HEK293 (cell line): ENCODE measurements at regions not wholly inside any gene's neighbourhood (a gene's known extent, or its start where the extent isn't known, plus 50 kb on each side); places are given as distances from the start of the nearest gene placed in this dataset.

ENCODE experiments used
- CTCF ChIA-PET: fragments of 350-600 bp; formaldehyde crosslinking; extraction: SDS; loops from one replicate; lab custom pipeline; 2021; ENCODE audit warnings: antibody characterized with exemption; lab: Yijun Ruan, JAX
- POLR2A ChIA-PET: fragments of 300-600 bp; formaldehyde crosslinking; extraction: SDS; loops from one replicate; lab custom pipeline; 2020; ENCODE audit warnings: antibody characterized with exemption, inconsistent platforms; lab: Yijun Ruan, JAX
- H3K27ac ChIP-seq: fragments of 200-500 bp; sonication (Bioruptor generic); 2 replicates; pipeline ENCODE4 v1.5.1; 2014; ENCODE audit warnings: low read depth, low read length, control low read depth, inconsistent platforms; ENCODE audit errors: extremely low read depth
- H3K36me3 ChIP-seq, 2 experiments: fragments of 200-500 bp in 1 of 2; sonication (Bioruptor generic) in 1 of 2; 1 replicate in 1 of 2; 2 replicates in 1 of 2; pipeline ENCODE4 v1.5.1; 2014 to 2017; ENCODE audit warnings: inconsistent platforms in 2 of 2, low read length in 2 of 2; ENCODE audit not compliant: control insufficient read depth in 2 of 2, insufficient read depth in 1 of 2
- H3K4me1 ChIP-seq: fragments of 200-500 bp; sonication (Bioruptor generic); 2 replicates; pipeline ENCODE4 v1.5.1; 2014; ENCODE audit warnings: mild to moderate bottlenecking, low read length, inconsistent platforms; ENCODE audit not compliant: control insufficient read depth, insufficient read depth
- H3K4me3 ChIP-seq: 2 replicates; pipeline ENCODE4 v1.5.1; 2011; ENCODE audit warnings: low read depth, mild to moderate bottlenecking, control low read depth, low read length, moderate library complexity
- H3K9me3 ChIP-seq: fragments of 200-500 bp; sonication (Bioruptor generic); 2 replicates; pipeline ENCODE4 v1.5.1; 2014; ENCODE audit warnings: low read depth, low read length, inconsistent platforms; ENCODE audit not compliant: control insufficient read depth, insufficient read depth
- GLI2 ChIP-seq: fragments of 450-650 bp; formaldehyde crosslinking; IDR thresholded peaks from 2 replicates; pipeline ENCODE4; 2017; ENCODE audit warnings: missing biosample characterization, missing genetic modification characterization, low read depth, borderline replicate concordance
- GLI4 ChIP-seq: fragments of 450-650 bp; formaldehyde crosslinking; IDR thresholded peaks from 2 replicates; pipeline ENCODE4 v1.5.1; 2016; ENCODE audit warnings: missing biosample characterization, missing genetic modification characterization
- HOXD13 ChIP-seq: sonication (generic); formaldehyde crosslinking; IDR thresholded peaks from 2 replicates; pipeline ENCODE4 v1.8.0; 2022; ENCODE audit warnings: missing genetic modification reagents, borderline replicate concordance
- SP7 ChIP-seq: fragments of 450-650 bp; formaldehyde crosslinking; IDR thresholded peaks from 2 replicates; pipeline ENCODE4 v1.5.1; 2016; ENCODE audit warnings: missing biosample characterization, missing genetic modification characterization
- TCF7L2 ChIP-seq: IDR thresholded peaks from 2 replicates; pipeline ENCODE4 v1.6.1; 2011; ENCODE audit warnings: low read depth, mild to moderate bottlenecking, inconsistent platforms, low read length, moderate library complexity, borderline replicate concordance
- YY2 ChIP-seq: fragments of 450-650 bp; formaldehyde crosslinking; IDR thresholded peaks from 2 replicates; pipeline ENCODE4 v1.5.1; 2016; ENCODE audit warnings: missing biosample characterization, missing genetic modification characterization
- ZBTB17 ChIP-seq: fragments of 450-650 bp; formaldehyde crosslinking; IDR thresholded peaks from 2 replicates; pipeline ENCODE4 v1.5.1; 2016; ENCODE audit warnings: missing biosample characterization, missing genetic modification characterization
- ZNF157 ChIP-seq: fragments of 450-650 bp; formaldehyde crosslinking; IDR thresholded peaks from 2 replicates; pipeline ENCODE4 v1.5.1; 2016; ENCODE audit warnings: missing biosample characterization, missing genetic modification characterization
- ZNF169 ChIP-seq: fragments of 450-650 bp; formaldehyde crosslinking; IDR thresholded peaks from 2 replicates; pipeline ENCODE4 v1.5.1; 2016; ENCODE audit warnings: missing biosample characterization, missing genetic modification characterization
- ZNF221 ChIP-seq: fragments of 450-650 bp; formaldehyde crosslinking; IDR thresholded peaks from 2 replicates; pipeline ENCODE4 v1.5.1; 2017; ENCODE audit warnings: missing biosample characterization, missing genetic modification characterization, borderline replicate concordance
- ZNF223 ChIP-seq: fragments of 450-650 bp; formaldehyde crosslinking; IDR thresholded peaks from 2 replicates; pipeline ENCODE4 v1.5.1; 2016; ENCODE audit warnings: missing biosample characterization, missing genetic modification characterization
- ZNF280C ChIP-seq: fragments of 450-650 bp; formaldehyde crosslinking; IDR thresholded peaks from 2 replicates; pipeline ENCODE4 v1.5.1; 2016; ENCODE audit warnings: missing biosample characterization, missing genetic modification characterization
- ZNF335 ChIP-seq: fragments of 450-650 bp; formaldehyde crosslinking; conservative IDR thresholded peaks from 2 replicates; pipeline ENCODE4 v1.5.1; 2016; ENCODE audit warnings: missing biosample characterization, missing genetic modification characterization
- ZNF501 ChIP-seq: fragments of 450-650 bp; formaldehyde crosslinking; IDR thresholded peaks from 2 replicates; pipeline ENCODE4 v1.5.1; 2016; ENCODE audit warnings: missing biosample characterization, missing genetic modification characterization
- ZNF530 ChIP-seq: fragments of 450-650 bp; formaldehyde crosslinking; IDR thresholded peaks from 2 replicates; pipeline ENCODE4 v1.5.1; 2016; ENCODE audit warnings: low read depth, missing biosample characterization, missing genetic modification characterization
- ZNF548 ChIP-seq: fragments of 450-650 bp; formaldehyde crosslinking; IDR thresholded peaks from 2 replicates; pipeline ENCODE4 v1.5.1; 2016; ENCODE audit warnings: missing biosample characterization, missing genetic modification characterization
- ZNF626 ChIP-seq: fragments of 450-650 bp; sonication (Bioruptor Pico); formaldehyde crosslinking; IDR thresholded peaks from 2 replicates; pipeline ENCODE4 v1.5.1; 2018; ENCODE audit warnings: missing biosample characterization, missing genetic modification characterization, inconsistent platforms
- ZNF629 ChIP-seq: fragments of 450-650 bp; formaldehyde crosslinking; IDR thresholded peaks from 2 replicates; pipeline ENCODE4 v1.5.1; 2017; ENCODE audit warnings: missing biosample characterization, missing genetic modification characterization
- ZNF791 ChIP-seq: fragments of 450-650 bp; formaldehyde crosslinking; IDR thresholded peaks from 2 replicates; pipeline ENCODE4 v1.5.1; 2016; ENCODE audit warnings: missing biosample characterization, missing genetic modification characterization
- ZSCAN16 ChIP-seq: fragments of 450-650 bp; formaldehyde crosslinking; IDR thresholded peaks from 2 replicates; pipeline ENCODE4 v1.5.1; 2016; ENCODE audit warnings: missing biosample characterization, missing genetic modification characterization
- ZXDB ChIP-seq: fragments of 450-650 bp; formaldehyde crosslinking; IDR thresholded peaks from 2 replicates; pipeline ENCODE4 v1.5.1; 2016; ENCODE audit warnings: missing biosample characterization, missing genetic modification characterization
- TF ChIP-seq, protein P1 (sequence below): fragments of 450-650 bp; formaldehyde crosslinking; IDR thresholded peaks from 2 replicates; pipeline ENCODE4 v1.5.1; 2016; ENCODE audit warnings: missing biosample characterization, missing genetic modification characterization
- TF ChIP-seq, protein P2 (sequence below): fragments of 450-650 bp; formaldehyde crosslinking; IDR thresholded peaks from 2 replicates; pipeline ENCODE4 v1.5.1; 2016; ENCODE audit warnings: missing biosample characterization, missing genetic modification characterization
- TF ChIP-seq, protein P3 (sequence below): fragments of 450-650 bp; formaldehyde crosslinking; IDR thresholded peaks from 2 replicates; pipeline ENCODE4 v1.5.1; 2016; ENCODE audit warnings: missing biosample characterization, missing genetic modification characterization

GRCh38 chr7:118327174-118327573 lies 102.7 kb downstream of the ANKRD7 start:
- H3K27ac ChIP-seq = no peak overlapping the region
- no peak overlapping the region for H3K4me3 ChIP-seq
- no peaks in the 10 kb centered on the region for H3K4me1 ChIP-seq
- CTCF ChIA-PET = no interaction called here
- POLR2A ChIA-PET = no interaction called here
- no peaks in the 10 kb centered on the region for H3K36me3 ChIP-seq
- TF ChIP-seq, protein P1, sequence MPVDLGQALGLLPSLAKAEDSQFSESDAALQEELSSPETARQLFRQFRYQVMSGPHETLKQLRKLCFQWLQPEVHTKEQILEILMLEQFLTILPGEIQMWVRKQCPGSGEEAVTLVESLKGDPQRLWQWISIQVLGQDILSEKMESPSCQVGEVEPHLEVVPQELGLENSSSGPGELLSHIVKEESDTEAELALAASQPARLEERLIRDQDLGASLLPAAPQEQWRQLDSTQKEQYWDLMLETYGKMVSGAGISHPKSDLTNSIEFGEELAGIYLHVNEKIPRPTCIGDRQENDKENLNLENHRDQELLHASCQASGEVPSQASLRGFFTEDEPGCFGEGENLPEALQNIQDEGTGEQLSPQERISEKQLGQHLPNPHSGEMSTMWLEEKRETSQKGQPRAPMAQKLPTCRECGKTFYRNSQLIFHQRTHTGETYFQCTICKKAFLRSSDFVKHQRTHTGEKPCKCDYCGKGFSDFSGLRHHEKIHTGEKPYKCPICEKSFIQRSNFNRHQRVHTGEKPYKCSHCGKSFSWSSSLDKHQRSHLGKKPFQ (tag by site-specific recombination) = no peak
- peak; percentile 20; the same call in 1 of the 2 replicates for TF ChIP-seq ZNF629 (tag by site-specific recombination)
- no peaks in the 10 kb centered on the region for H3K9me3 ChIP-seq

DNA sequence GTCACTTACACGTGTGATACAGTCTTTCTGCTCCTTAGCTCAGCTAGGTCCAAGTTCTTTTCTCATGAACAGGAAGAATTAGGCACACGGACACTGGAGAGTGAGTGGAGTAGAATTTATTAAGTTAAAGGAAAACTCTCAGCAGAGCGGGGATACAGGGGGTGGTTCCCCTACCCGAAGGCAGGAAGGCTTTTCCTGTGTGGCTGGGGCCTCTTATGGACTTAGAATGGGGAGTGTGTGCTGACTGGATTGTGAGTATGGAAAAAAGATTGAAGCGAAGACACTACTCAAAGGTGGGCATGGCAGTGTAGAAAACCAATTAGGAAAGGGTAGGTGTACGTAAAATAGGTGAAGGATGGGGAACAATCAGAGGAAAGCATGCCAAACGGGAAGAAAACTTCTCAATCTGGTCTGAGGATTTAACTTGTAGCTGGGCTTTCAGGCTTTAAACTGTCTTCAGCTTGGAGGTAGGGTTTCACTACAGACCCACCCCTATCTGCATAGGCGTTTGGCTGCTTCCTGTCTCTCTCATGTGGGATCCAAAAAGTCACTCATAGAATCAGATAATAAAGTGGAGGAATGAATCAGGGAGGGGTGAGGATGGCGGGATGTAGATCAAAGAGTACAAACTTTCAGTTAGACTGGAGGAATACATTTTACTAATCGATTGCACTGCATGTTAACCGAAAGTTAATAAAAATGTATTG lies 104.2 kb downstream of the ANKRD7 start:
- H3K4me1 ChIP-seq = no peaks in the 10 kb centered on the region
- no peaks in the 10 kb centered on the region for H3K36me3 ChIP-seq
- TF ChIP-seq ZNF501 = no peak
- no peak for TF ChIP-seq YY2 (tag by site-specific recombination)
- TF ChIP-seq ZNF157 (tag by site-specific recombination) = no peak
- TF ChIP-seq GLI4 (tag by site-specific recombination) = no peak
- no peak for TF ChIP-seq ZNF548
- TF ChIP-seq ZNF335 (tag by site-specific recombination) = no peak
- TF ChIP-seq GLI2 (tag by site-specific recombination) = no peak
- TF ChIP-seq, protein P2, sequence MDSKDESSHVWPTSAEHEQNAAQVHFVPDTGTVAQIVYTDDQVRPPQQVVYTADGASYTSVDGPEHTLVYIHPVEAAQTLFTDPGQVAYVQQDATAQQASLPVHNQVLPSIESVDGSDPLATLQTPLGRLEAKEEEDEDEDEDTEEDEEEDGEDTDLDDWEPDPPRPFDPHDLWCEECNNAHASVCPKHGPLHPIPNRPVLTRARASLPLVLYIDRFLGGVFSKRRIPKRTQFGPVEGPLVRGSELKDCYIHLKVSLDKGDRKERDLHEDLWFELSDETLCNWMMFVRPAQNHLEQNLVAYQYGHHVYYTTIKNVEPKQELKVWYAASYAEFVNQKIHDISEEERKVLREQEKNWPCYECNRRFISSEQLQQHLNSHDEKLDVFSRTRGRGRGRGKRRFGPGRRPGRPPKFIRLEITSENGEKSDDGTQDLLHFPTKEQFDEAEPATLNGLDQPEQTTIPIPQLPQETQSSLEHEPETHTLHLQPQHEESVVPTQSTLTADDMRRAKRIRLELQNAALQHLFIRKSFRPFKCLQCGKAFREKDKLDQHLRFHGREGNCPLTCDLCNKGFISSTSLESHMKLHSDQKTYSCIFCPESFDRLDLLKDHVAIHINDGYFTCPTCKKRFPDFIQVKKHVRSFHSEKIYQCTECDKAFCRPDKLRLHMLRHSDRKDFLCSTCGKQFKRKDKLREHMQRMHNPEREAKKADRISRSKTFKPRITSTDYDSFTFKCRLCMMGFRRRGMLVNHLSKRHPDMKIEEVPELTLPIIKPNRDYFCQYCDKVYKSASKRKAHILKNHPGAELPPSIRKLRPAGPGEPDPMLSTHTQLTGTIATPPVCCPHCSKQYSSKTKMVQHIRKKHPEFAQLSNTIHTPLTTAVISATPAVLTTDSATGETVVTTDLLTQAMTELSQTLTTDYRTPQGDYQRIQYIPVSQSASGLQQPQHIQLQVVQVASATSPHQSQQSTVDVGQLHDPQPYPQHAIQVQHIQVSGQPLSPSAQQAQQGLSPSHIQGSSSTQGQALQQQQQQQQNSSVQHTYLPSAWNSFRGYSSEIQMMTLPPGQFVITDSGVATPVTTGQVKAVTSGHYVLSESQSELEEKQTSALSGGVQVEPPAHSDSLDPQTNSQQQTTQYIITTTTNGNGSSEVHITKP (tag by site-specific recombination) = no peak
- no peak for TF ChIP-seq ZXDB
- no peak for TF ChIP-seq ZBTB17
- TF ChIP-seq TCF7L2 = no peak
- CTCF ChIA-PET = no interaction called here
- H3K9me3 ChIP-seq = no peaks in the 10 kb centered on the region
- H3K4me3 ChIP-seq = no peak overlapping the region
- POLR2A ChIA-PET = no interaction called here
- H3K27ac ChIP-seq = no peak overlapping the region

- Histone ChIP-seq H3K36me3 (no peaks in the 10 kb centered on the region), H3K4me1 (no peaks in the 10 kb centered on the region), H3K27ac (no peak overlapping the region), H3K4me3 (no peak overlapping the region), H3K9me3 (no peaks in the 10 kb centered on the region)
- POLR2A ChIA-PET = no interaction called here
- CTCF ChIA-PET = interaction anchor here (0.6 kb wide), 1 partner anchor 82 kb away, joined by 3 read pairs; no protein-coding TSS in a partner anchor
- TF ChIP-seq ZNF629 (tag by site-specific recombination) (no peak), ZNF280C (tag by site-specific recombination) (no peak), ZNF223 (tag by site-specific recombination) (no peak), ZNF626 (no peak), ZSCAN16 (tag by site-specific recombination) (no peak), SP7 (tag by site-specific recombination) (no peak), ZNF169 (tag by site-specific recombination) (no peak), HOXD13 (CRISPR knock-in tag) (no peak), ZNF221 (tag by site-specific recombination) (no peak), ZNF791 (no peak), ZNF530 (tag by site-specific recombination) (no peak)
- TF ChIP-seq, protein P3, sequence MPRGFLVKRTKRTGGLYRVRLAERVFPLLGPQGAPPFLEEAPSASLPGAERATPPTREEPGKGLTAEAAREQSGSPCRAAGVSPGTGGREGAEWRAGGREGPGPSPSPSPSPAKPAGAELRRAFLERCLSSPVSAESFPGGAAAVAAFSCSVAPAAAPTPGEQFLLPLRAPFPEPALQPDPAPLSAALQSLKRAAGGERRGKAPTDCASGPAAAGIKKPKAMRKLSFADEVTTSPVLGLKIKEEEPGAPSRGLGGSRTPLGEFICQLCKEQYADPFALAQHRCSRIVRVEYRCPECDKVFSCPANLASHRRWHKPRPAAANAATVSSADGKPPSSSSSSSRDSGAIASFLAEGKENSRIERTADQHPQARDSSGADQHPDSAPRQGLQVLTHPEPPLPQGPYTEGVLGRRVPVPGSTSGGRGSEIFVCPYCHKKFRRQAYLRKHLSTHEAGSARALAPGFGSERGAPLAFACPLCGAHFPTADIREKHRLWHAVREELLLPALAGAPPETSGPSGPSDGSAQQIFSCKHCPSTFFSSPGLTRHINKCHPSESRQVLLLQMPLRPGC (tag by site-specific recombination) = no peak
These were observed 105.9 kb downstream of the ANKRD7 start for GRCh38 chr7:118330388-118330787.
